Dermis blood vessel endothelial cell (primary cell): ENCODE measurements at regions not wholly inside any gene's neighbourhood (a gene's known extent, or its start where the extent isn't known, plus 50 kb on each side); places are given as distances from the start of the nearest gene placed in this dataset.

Source experiments
- DNase-seq: peaks from one replicate; pipeline ENCODE4 v3.0.0; 2010

- no peak for DNase-seq
Measured at GRCh38 chr20:4556781-4557180, 129.5 kb upstream of the PRNP start.

GRCh38 chr20:4555188-4555890 is 130.9 kb upstream of the PRNP start:
- peak; percentile 87 for DNase-seq

- no peak for DNase-seq
Measured at GRCh38 chr20:4554346-4554745, 131.9 kb upstream of the PRNP start.

- no peak for DNase-seq
Measured at GRCh38 chr20:4552075-4552640, 134.1 kb upstream of the PRNP start.

- peak; percentile 74 for DNase-seq
Measured at GRCh38 chr20:4550740-4551139, 135.5 kb upstream of the PRNP start.

GRCh38 chr20:4549711-4550259 is 136.5 kb upstream of the PRNP start:
- DNase-seq: no peak

- no peak for DNase-seq
Measured at GRCh38 chr20:4548552-4548951, 137.7 kb upstream of the PRNP start.

- DNase-seq: peak; percentile 62
Measured at GRCh38 chr20:4546786-4547185, 139.5 kb upstream of the PRNP start.

GRCh38 chr20:4546342-4546741 is 139.9 kb upstream of the PRNP start:
- no peak for DNase-seq

- no peak for DNase-seq
Measured at GRCh38 chr20:4545526-4545925, 140.7 kb upstream of the PRNP start.

- no peak for DNase-seq
Measured at GRCh38 chr20:4544765-4545164, 141.5 kb upstream of the PRNP start.

GRCh38 chr20:4542270-4542669 is 144.0 kb upstream of the PRNP start:
- no peak for DNase-seq

GRCh38 chr20:4534315-4534714 is 151.9 kb upstream of the PRNP start:
- no peak for DNase-seq

- no peak for DNase-seq
Measured at GRCh38 chr20:4533368-4534133, 152.7 kb upstream of the PRNP start.

- no peak for DNase-seq
Measured at GRCh38 chr20:4532772-4533171, 153.5 kb upstream of the PRNP start.

- DNase-seq: no peak
Measured at GRCh38 chr20:4524792-4525191, 161.5 kb upstream of the PRNP start.

- no peak for DNase-seq
Measured at GRCh38 chr20:4524307-4524706, 161.9 kb upstream of the PRNP start.

- no peak for DNase-seq
Measured at GRCh38 chr20:4522310-4522709, 163.9 kb upstream of the PRNP start.

- DNase-seq: no peak
Measured at GRCh38 chr20:4521170-4521968, 164.9 kb upstream of the PRNP start.

- DNase-seq: peak; percentile 61
Measured at GRCh38 chr20:4519534-4519933, 166.7 kb upstream of the PRNP start.

GRCh38 chr20:4516876-4517275 is 169.4 kb upstream of the PRNP start:
- DNase-seq: no peak

GRCh38 chr20:4513720-4514119 is 172.5 kb upstream of the PRNP start:
- peak; percentile 69 for DNase-seq
